Loucy (cell line): ENCODE measurements at regions not wholly inside any gene's neighbourhood (a gene's known extent, or its start where the extent isn't known, plus 50 kb on each side); places are given as distances from the start of the nearest gene placed in this dataset.

Experiments
- H2AFZ ChIP-seq: fragments of 200-600 bp; sonication (generic); 2 replicates; pipeline ENCODE4 v1.6.0; 2016; ENCODE audit warnings: antibody characterized with exemption, mild to moderate bottlenecking, low read length, moderate library complexity
- H3F3A ChIP-seq: fragments of 200-600 bp; 2 replicates; pipeline ENCODE4 v1.6.0; 2016; ENCODE audit warnings: antibody characterized with exemption, low read depth, mild to moderate bottlenecking
- H3K27me3 ChIP-seq: fragments of 200-600 bp; sonication (generic); 2 replicates; pipeline ENCODE4 v1.6.1; 2014; ENCODE audit warnings: low read length, mild to moderate bottlenecking; ENCODE audit not compliant: insufficient read depth, poor library complexity, severe bottlenecking
- H3K36me3 ChIP-seq: fragments of 200-600 bp; sonication (generic); 2 replicates; pipeline ENCODE4 v1.6.1; 2016; ENCODE audit warnings: low read length; ENCODE audit not compliant: insufficient read depth
- H3K4me1 ChIP-seq: fragments of 200-600 bp; sonication (generic); 2 replicates; pipeline ENCODE4 v1.5.1; 2014; ENCODE audit warnings: low read length, mild to moderate bottlenecking; ENCODE audit not compliant: insufficient read depth, poor library complexity, severe bottlenecking
- H3K4me2 ChIP-seq: fragments of 200-600 bp; sonication (generic); 2 replicates; pipeline ENCODE4 v1.6.0; 2014; ENCODE audit warnings: antibody characterized with exemption, low read length, low read depth, mild to moderate bottlenecking; ENCODE audit not compliant: poor library complexity, severe bottlenecking
- H3K4me3 ChIP-seq: fragments of 200-600 bp; sonication (generic); 2 replicates; pipeline ENCODE4 v1.5.1; 2014; ENCODE audit warnings: low read length, mild to moderate bottlenecking, mixed read lengths; ENCODE audit not compliant: poor library complexity, severe bottlenecking
- H3K79me2 ChIP-seq: fragments of 200-600 bp; sonication (generic); 2 replicates; pipeline ENCODE4 v1.6.1; 2014; ENCODE audit warnings: low read length; ENCODE audit not compliant: insufficient read depth
- H3K9ac ChIP-seq: fragments of 200-600 bp; sonication (generic); 2 replicates; pipeline ENCODE4 v1.6.0; 2014; ENCODE audit warnings: mild to moderate bottlenecking, low read depth, low read length, moderate library complexity; ENCODE audit not compliant: poor library complexity, severe bottlenecking
- H3K9me2 ChIP-seq: fragments of 200-600 bp; sonication (generic); replicated peaks from 2 replicates; pipeline ENCODE4 v1.6.1; 2016; ENCODE audit warnings: low read depth, low read length, mixed read lengths
- H3K9me3 ChIP-seq: fragments of 200-600 bp; sonication (generic); 2 replicates; pipeline ENCODE4 v1.6.1; 2014; ENCODE audit warnings: mild to moderate bottlenecking, antibody characterized with exemption, low read length, low read depth; ENCODE audit not compliant: insufficient read depth
- H4K20me1 ChIP-seq: fragments of 200-600 bp; sonication (generic); 2 replicates; pipeline ENCODE4 v1.6.0; 2014; ENCODE audit warnings: antibody characterized with exemption, low read length, mild to moderate bottlenecking; ENCODE audit not compliant: insufficient read depth, poor library complexity, severe bottlenecking
- CTCF ChIP-seq: fragments of 200-600 bp; sonication (generic); conservative IDR thresholded peaks from 2 replicates; pipeline ENCODE4 v1.5.1; 2014; ENCODE audit warnings: mild to moderate bottlenecking, antibody characterized with exemption, low read length
- EZH2phosphoT487 ChIP-seq: fragments of 200-600 bp; IDR thresholded peaks from 2 replicates; pipeline ENCODE4 v1.6.1; 2018; ENCODE audit warnings: antibody characterized with exemption, mild to moderate bottlenecking, moderate library complexity, borderline replicate concordance

GRCh38 chr5:87152886-87153285 lies 114.8 kb upstream of the RASA1 start:
- Histone ChIP-seq H3K9me3 (no peaks in the 10 kb centered on the region), H3K4me2 (no peak overlapping the region), H3K79me2 (no peaks in the 10 kb centered on the region), H3K27me3 (no peaks in the 10 kb centered on the region), H3K9ac (no peak overlapping the region), H4K20me1 (peaks cover 5% of the 10 kb centered on the region), H3F3A (no peaks in the 10 kb centered on the region), H3K36me3 (no peaks in the 10 kb centered on the region), H2AFZ (no peak overlapping the region), H3K9me2 (no peaks in the 10 kb centered on the region), H3K4me1 (peaks cover 7% of the 10 kb centered on the region), H3K4me3 (no peak overlapping the region)
- TF ChIP-seq CTCF, result no peak
- no peak for TF ChIP-seq EZH2phosphoT487

- Histone ChIP-seq H3K27me3 (no peaks in the 10 kb centered on the region), H3K9me3 (no peaks in the 10 kb centered on the region), H2AFZ (no peak overlapping the region), H3K9me2 (no peaks in the 10 kb centered on the region), H3K4me3 (no peak overlapping the region), H3K4me1 (peaks cover 7% of the 10 kb centered on the region), H3K79me2 (no peaks in the 10 kb centered on the region), H3K4me2 (no peak overlapping the region), H3K9ac (no peak overlapping the region), H3F3A (no peaks in the 10 kb centered on the region), H3K36me3 (no peaks in the 10 kb centered on the region), H4K20me1 (peaks cover 5% of the 10 kb centered on the region)
- no peak for TF ChIP-seq EZH2phosphoT487
- no peak for TF ChIP-seq CTCF
Measured at GRCh38 chr5:87154191-87154590, 113.5 kb upstream of the RASA1 start.

GRCh38 chr5:87155106-87155505 lies 112.6 kb upstream of the RASA1 start:
- no peaks in the 10 kb centered on the region for H3F3A ChIP-seq

More at GRCh38 chr5:87155106-87155505, 112.6 kb upstream of the RASA1 start:
- no peak overlapping the region for H3K4me3 ChIP-seq
- H2AFZ ChIP-seq, result no peak overlapping the region
- H3K4me2 ChIP-seq, result no peak overlapping the region
- no peaks in the 10 kb centered on the region for H3K27me3 ChIP-seq
- no peaks in the 10 kb centered on the region for H3K79me2 ChIP-seq
- H3K9ac ChIP-seq, result no peak overlapping the region
- peaks cover 7% of the 10 kb centered on the region for H3K4me1 ChIP-seq
- H3K9me3 ChIP-seq, result no peaks in the 10 kb centered on the region
- TF ChIP-seq CTCF (no peak), EZH2phosphoT487 (no peak)
- H3K9me2 ChIP-seq, result no peaks in the 10 kb centered on the region
- peaks cover 5% of the 10 kb centered on the region for H4K20me1 ChIP-seq
- no peaks in the 10 kb centered on the region for H3K36me3 ChIP-seq
